ENCODE measurements at regions not wholly inside any gene's neighbourhood (a gene's known extent, or its start where the extent isn't known, plus 50 kb on each side); places are given as distances from the start of the nearest gene placed in this dataset.

- no peak for TF ChIP-seq CTCF (IDR thresholded peaks at IDR 0.05)
- TF ChIP-seq EZH2 (IDR thresholded peaks at IDR 0.05): no peak
- TF ChIP-seq EZH2phosphoT487 (IDR thresholded peaks at IDR 0.05): no peak
Measured at GRCh38 chr4:14768449-14768848, 233.8 kb upstream of the CPEB2 start.
